ENCODE measurements at regions not wholly inside any gene's neighbourhood (a gene's known extent, or its start where the extent isn't known, plus 50 kb on each side); places are given as distances from the start of the nearest gene placed in this dataset.

DNA sequence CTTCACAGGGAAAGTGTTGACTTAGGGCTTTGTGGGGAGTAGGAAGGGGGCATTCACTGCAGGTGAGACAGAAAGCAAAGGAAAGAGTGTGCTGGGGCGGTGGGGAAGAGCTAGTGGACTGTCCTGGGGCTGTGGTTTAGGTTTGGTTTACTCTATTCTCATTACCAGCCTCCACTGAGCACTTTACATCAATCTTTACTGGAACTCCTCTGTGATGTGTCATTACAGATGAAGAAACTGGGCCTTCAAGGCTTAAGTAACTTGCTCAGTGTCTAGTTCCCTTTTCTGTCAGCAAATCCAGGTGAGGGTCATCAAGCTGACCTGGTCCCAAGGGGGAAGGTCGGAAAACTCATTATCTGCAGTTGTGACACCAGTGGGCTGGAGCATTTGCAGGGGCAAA, 120.2 kb upstream of the PFN2 start:
- DNase-seq (ENCODE audit: extremely low read depth in 1 of 11, low read depth in 9 of 11, low spot score in 4 of 11), result no peak

- DNase-seq (ENCODE audit: extremely low read depth in 1 of 11, low read depth in 9 of 11, low spot score in 4 of 11), result no peak
Measured at GRCh38 chr3:150090006-150090405, 119.3 kb upstream of the PFN2 start.

- DNase-seq (ENCODE audit: extremely low read depth in 1 of 11, low read depth in 9 of 11, low spot score in 4 of 11), result no peak
Measured at GRCh38 chr3:150084128-150084527, 113.4 kb upstream of the PFN2 start.

DNA sequence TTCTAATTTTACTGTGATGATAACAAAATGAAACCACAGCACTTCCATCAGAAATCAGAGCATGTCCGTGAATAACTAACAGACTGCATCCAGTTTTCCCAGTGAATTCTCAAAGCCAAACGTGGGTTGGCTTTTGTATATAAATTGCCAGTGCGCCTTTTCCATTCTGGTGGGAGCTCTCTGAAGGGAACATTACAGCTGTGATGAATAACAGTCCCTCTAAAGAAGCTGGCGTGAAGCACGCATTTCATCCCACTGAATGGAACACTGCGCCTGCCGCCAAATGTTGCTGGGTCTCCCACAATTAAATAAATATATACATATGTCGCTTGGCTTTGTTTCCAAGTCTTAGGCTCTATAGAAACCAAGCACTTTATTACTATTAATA, 113.0 kb upstream of the PFN2 start:
- no peak for DNase-seq (ENCODE audit: extremely low read depth in 1 of 11, low read depth in 9 of 11, low spot score in 4 of 11)

GRCh38 chr3:150082898-150083654, 112.4 kb upstream of the PFN2 start:
- no peak for DNase-seq (ENCODE audit: extremely low read depth in 1 of 11, low read depth in 9 of 11, low spot score in 4 of 11)

DNA sequence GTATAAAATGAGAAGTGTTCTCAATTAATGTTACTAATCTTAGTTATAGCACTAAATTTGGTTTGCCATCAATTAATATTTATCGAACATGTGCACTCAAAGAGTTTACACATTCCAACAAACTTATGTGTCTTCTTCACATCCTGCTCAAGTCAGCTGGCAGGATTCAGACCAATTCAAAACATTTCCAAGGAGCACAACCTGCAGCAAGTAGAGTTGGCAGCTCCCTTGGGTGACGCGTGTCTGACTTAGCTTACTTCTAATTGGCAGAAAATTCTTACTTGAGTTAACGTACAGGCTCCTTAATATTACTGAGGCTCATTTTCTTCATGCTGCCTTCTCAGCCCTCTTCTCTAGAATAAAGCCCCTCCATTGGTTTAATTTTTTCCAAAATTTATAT, 110.4 kb upstream of the PFN2 start:
- DNase-seq (ENCODE audit: extremely low read depth in 1 of 11, low read depth in 9 of 11, low spot score in 4 of 11), result no peak

DNA sequence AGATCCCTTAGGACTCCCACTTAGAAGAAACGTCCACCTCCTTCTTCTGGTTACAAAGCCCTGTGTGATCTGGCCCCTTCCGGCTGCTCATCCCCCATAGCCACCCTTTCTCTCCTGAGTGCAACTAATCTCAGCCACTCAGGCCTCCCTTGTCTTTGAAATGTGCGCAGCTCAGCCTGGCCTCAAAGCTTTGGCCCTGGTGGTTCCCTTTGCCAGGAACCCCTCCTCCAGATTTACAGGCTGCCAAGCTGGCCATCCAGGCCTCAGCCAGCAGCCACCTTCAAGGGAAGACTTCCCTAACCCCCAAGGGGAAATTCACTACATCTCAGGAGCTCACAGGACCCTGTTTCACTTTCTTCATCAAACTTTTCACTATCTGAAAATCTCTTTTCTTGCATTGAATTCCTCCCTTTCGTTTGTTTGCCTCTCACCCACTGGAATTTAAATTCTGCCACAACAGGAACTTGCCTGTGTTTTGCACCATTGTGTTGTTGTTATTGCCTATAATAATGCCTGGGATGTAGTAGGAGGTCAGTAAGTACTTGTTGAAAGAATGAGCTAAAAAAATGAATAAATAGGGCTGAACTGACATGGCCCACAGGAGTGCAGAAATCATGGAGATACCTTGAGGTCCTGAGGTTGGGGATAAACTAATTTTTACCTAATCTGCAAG, 109.5 kb upstream of the PFN2 start:
- DNase-seq (ENCODE audit: extremely low read depth in 1 of 11, low read depth in 9 of 11, low spot score in 4 of 11), result no peak

GRCh38 chr3:150079029-150079739, 108.5 kb upstream of the PFN2 start:
- DNase-seq (ENCODE audit: extremely low read depth in 1 of 11, low read depth in 9 of 11, low spot score in 4 of 11), result peak in 5 of 11 donors; percentile 49 to 65 (median 62)

DNA sequence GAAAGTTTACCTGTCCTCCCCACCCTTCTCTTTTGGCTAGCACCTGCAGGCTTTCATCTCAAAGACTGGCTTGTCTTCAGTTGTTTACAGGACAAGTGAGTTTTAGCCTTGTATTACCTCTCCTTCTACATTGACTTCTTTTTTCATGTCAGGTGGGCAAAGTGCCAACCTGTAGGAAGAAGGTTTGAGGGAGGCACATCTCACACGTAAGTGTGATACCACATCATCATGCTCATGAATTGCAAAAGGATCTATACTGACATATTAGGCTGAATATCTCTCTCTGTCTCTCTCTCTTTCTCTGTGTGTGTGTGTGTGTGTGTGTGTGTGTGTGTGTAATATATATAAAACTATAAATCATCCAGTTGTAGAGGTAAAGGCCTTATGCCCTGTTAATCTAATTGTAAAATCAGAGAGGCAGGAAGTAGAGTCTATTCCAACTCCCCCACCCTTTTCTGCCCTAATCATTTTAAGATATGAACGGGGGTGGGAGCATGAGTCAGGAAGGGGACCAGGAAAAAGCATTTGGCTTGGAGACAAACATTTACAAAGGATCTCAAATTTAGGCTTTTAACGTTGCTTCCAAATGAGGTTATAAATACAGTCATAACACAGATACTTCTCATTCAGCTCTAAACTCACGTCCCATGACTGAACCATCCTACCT, 107.0 kb upstream of the PFN2 start:
- DNase-seq (ENCODE audit: extremely low read depth in 1 of 11, low read depth in 9 of 11, low spot score in 4 of 11), result no peak

GRCh38 chr3:150077107-150077506, 106.4 kb upstream of the PFN2 start:
- no peak for DNase-seq (ENCODE audit: extremely low read depth in 1 of 11, low read depth in 9 of 11, low spot score in 4 of 11)

DNA sequence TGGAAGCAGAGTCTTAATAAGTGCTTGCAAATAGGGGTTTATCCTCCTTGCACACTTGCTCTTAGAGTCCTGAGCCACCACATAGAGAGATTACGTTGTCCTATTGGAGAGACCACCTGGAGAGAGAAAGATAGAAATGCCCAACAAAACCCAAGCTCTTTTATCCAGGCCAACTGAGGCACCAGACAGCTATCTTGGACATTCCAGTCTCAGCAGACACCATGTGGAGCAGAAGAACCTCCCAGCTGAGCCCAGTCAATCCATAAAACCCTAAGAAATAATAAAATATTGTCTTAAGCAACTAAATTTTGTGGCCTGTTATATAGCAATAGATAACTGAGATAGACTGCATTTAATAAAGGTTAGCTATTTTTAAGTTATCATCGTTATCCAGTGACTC, 105.7 kb upstream of the PFN2 start:
- DNase-seq (ENCODE audit: extremely low read depth in 1 of 11, low read depth in 9 of 11, low spot score in 4 of 11), result no peak

DNA sequence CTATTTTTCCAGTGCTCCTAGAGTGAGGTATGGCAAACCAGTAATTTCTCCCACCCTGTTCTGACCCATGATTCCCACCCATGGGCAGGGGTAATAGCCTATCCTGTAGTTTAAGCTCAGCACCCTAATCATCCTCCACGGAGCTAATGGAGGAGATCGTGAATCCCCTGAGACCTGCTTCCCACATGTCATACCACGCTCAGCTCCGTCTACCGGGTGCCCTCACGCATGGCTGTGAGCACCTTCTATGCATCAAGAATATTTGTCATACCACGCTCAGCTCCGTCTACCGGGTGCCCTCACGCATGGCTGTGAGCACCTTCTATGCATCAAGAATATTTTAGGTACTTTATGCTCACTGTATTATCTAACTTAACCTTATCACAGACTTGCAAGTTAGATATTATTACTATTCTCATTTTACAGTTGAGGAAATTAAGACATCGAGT, 104.7 kb upstream of the PFN2 start:
- no peak for DNase-seq (ENCODE audit: extremely low read depth in 1 of 11, low read depth in 9 of 11, low spot score in 4 of 11)

- DNase-seq (ENCODE audit: extremely low read depth in 1 of 11, low read depth in 9 of 11, low spot score in 4 of 11), result peak in 7 of 11 donors; percentile 46 to 82 (median 69)
Measured at GRCh38 chr3:150074697-150075416, 104.2 kb upstream of the PFN2 start.

GRCh38 chr3:150074277-150074676, 103.6 kb upstream of the PFN2 start:
- DNase-seq (ENCODE audit: extremely low read depth in 1 of 11, low read depth in 9 of 11, low spot score in 4 of 11), result no peak

DNA sequence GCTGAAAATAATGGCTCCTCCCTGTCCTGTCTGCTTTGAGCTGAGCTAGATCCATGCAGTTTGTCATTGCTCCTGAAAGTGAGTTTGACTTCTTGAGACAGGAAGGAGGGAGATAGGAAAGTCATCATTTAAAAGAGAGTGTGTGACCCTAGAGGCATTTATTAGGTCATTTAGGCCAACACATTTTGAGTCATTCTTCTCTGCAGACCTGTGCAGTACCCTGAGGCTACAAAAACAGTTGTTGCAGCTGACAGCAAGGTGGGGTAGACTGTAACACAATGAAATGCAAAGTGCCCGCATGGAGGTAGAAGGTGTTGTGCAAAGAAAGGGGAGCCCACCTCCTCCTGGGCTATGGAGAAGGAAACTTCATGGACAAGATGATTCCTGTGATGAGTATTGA, 102.8 kb upstream of the PFN2 start:
- DNase-seq (ENCODE audit: extremely low read depth in 1 of 11, low read depth in 9 of 11, low spot score in 4 of 11), result no peak

GRCh38 chr3:150073031-150073430, 102.3 kb upstream of the PFN2 start:
- no peak for DNase-seq (ENCODE audit: extremely low read depth in 1 of 11, low read depth in 9 of 11, low spot score in 4 of 11)

DNA sequence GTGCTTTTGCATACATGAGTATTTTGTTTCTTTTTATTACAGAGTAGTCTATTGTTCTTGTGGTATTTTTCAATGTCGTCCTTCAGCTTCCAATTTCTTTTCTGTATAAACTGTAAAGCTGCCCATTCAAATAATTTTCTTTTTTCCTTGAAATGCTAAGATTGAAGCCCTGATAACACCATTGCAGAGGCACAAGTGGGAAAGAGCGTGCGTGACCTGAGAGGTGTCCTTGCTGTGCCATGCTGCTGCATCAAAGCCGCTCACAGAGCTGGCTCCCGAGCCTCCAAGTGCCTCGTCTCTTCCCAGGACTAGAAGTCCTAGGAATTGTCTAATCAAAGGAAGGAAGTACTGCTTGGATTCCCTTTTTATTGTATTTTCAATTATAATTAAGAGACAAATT, 101.9 kb upstream of the PFN2 start:
- no peak for DNase-seq (ENCODE audit: extremely low read depth in 1 of 11, low read depth in 9 of 11, low spot score in 4 of 11)

DNA sequence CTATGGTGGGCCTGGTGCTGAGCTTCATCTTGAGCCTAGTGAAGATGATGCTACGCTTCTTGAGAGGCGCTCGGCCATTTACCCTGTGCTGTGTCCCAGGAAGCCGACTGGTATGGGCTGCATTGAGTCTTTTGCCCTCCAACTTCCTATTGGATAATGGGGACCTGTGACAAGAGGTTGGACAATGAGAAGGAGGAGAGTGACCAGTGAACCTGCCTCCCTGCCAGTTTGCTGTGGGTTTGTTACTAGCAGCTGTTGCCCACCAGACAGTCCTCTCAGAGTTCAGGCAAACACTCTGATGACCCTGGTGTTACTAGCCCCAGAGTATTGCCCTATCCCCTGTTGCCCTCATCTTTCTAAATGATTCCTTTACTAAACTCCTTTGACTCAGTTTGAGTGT, 99.6 kb upstream of the PFN2 start:
- DNase-seq (ENCODE audit: extremely low read depth in 1 of 11, low read depth in 9 of 11, low spot score in 4 of 11), result no peak

DNA sequence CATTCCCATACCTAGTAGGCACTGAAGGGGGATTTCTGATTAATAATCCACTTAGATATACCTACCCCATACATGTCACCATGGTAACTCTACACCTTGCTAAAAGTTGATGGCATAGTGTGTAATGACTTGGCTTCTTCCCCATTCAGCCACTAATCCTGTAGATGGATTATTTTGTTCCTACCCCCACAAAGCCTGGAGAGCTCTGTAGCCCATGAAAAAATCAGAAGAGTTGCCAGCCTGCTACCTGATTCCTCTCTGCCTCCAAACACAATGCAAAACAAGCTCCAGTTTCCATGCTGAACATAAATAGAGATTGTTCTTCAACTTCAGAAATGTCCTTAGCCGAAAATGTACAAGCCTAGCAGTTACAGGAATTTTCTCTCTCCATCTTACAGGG, 98.9 kb upstream of the PFN2 start:
- no peak for DNase-seq (ENCODE audit: extremely low read depth in 1 of 11, low read depth in 9 of 11, low spot score in 4 of 11)

All from renal cortex interstitium (tissue), 11 donors.